ENCODE measurements at regions not wholly inside any gene's neighbourhood (a gene's known extent, or its start where the extent isn't known, plus 50 kb on each side); places are given as distances from the start of the nearest gene placed in this dataset.
A peak's percentile ranks its signal among the peaks of the same experiment; 100 is the strongest.

DNA sequence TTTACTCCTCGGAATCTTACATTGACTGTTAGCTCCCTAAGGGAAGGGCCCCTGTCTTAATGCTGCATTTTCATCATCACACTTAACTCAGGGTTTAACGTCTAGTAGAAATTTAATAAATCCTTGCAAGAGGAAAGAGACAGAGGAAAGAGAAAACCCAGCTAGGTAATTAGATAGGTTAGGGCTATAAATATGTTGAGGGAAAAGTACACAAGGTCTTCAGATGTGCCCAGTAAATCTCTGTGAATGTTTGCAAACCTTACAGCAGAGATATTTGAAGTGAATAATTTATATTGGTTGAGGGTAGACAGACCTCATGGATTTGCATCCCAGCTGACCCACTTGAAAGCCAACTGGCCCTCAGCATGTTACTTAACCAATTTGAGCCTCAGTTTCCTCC is 315.5 kb upstream of the NPVF start:
- DNase-seq (ENCODE audit: insufficient read length, low spot score) = no peak
- no peak for FAIRE-seq

DNA sequence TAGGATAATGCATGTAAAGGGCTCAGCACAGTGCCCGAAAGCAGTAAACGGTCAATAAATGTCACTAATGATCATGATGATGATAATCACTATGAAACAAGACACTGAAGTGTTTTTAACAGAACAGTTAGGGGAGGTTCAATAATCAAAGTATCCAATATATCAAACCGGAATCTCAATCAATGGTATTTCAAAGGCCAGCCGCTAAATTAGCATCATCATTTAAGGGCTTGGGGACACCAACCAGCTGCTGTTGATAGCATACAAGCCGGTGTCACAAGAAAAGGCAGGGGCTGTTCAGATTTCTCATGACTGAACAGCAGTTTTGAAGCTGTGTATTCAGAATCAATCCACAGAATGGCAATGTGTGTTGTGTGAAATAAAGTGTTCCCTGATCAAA is 316.0 kb upstream of the NPVF start:
- DNase-seq (ENCODE audit: insufficient read length, low spot score) = no peak
- FAIRE-seq = no peak

DNA sequence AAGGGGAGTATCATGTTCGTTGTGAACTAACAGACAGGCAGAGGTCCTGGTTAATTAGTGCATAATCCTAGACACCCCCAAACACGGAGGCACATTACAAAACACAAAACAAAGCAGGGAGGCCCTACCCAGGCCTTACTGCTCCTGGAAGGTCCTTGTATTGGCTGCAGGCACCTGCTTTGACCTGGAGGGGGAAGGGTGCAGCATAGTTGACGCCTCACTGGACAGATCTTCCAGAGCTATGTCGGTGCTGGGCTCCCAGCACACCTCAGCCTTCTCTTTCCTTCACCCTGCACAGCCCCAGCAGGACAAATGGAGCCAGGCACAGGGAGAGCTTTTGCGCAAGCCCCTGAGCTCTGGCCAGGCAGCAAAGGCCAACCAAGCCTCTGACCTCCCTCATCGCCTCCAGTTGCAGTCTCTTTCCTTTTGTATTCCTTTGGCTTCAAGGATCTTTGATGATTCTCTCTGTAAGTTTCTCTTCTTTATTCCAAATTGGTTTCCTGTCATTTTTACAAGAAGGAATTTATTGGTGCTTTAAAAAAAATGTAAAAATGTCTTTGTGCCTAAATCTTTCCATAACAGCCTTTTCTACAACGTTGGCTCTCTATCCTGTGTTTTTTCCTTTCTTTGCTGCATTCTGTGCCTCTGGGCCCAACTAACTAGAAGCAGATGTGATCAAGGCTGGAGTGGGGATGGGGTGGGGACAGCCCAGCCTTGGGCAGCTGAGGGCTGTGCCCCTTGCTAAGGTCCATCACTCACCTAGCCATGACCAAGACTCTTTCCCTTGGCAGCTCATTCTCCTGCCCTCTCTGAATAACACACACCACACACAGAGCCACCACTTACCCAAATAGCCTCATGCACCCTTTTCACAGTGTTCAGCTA is 317.1 kb upstream of the NPVF start:
- no peak for FAIRE-seq
- no peak for DNase-seq (ENCODE audit: insufficient read length, low spot score)

DNA sequence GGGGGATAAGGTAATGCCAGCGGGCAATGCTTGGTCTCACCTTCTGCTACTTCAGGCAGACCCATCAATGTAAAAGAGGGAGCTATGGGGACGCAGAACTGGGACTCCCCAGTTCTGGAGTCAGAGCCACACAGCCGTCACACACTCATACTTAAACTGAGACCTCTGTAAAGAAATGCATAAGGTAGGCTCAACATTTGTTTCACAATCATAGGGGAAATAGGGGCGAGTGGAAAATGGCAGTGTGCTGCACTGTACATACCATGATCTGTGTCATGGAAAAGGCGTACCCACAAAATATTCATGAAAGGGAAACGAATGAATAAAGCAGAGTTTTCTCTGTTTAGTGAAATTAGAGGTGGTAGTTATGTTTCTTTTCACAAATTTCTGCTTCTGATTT is 318.0 kb upstream of the NPVF start:
- no peak for DNase-seq (ENCODE audit: insufficient read length, low spot score)
- no peak for FAIRE-seq

DNA sequence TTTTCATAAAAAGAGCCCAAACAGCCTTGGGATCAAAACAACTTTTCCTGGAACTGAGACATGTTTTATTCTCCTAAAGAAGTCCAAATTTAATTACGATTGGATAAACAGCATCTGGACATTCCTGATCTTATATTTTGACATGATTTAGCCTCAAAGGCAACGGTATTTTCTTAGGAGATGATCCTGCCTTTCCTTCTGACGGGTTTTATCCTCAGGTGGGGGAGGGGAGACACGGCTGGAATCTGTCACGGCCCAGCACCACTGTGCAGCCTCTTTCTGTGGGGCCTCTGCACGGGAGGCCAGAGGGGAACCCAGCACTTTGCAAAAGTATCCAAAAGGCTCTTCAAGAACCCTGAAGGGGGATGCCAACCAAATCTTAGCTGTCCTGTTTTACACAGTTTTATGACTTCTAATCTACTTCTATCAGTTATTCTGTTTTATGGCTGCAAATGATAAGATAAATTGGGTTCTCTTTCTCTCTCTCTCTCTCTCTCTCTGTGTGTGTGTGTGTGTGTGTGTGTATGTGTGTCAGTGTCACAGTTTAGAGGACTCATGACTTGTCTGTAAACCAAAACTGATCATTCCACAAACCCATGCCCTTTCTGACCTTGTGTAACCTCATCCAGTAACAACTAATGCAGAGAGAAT is 321.1 kb upstream of the NPVF start:
- FAIRE-seq (no peak), DNase-seq (ENCODE audit: insufficient read length, low spot score) (no peak)

DNA sequence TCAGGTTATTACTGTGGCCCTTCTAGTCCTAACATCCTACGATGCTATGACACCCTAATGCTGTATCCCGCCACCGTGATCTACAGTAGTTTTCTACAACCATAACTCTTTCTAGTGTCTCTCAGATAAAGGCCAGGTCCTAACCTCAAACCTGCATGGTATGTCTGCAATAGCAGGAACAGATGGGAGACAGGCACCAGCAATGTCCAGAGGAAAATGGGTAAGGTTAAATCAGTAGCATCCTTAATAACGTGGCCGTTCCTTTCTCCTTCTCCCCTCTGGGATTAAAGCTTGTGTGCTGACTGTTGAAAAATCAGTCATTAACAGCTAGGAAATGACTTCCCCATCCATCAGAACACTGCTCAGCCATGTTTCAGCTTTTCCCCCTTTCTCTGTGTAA is 321.9 kb upstream of the NPVF start:
- no peak for FAIRE-seq
- no peak for DNase-seq (ENCODE audit: insufficient read length, low spot score)

DNA sequence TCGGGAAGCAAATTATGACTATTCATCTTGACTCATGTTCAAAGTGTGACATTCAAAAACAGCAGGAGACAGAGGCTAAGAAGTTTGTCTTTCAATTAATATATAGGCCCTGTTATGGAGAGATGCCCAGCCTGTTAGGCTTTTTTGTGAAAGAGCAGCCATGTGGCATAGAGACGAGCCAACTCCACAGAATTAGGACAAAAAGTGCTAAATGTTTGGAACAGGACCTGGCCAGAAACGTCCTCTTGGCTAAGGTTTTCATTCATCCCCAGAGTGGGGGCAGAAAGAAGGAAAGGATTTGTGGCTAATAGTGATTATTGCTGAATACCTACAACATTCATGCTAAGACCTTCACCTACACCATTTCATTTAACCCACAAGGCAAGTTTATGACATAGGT is 324.7 kb upstream of the NPVF start:
- no peak for FAIRE-seq

DNA sequence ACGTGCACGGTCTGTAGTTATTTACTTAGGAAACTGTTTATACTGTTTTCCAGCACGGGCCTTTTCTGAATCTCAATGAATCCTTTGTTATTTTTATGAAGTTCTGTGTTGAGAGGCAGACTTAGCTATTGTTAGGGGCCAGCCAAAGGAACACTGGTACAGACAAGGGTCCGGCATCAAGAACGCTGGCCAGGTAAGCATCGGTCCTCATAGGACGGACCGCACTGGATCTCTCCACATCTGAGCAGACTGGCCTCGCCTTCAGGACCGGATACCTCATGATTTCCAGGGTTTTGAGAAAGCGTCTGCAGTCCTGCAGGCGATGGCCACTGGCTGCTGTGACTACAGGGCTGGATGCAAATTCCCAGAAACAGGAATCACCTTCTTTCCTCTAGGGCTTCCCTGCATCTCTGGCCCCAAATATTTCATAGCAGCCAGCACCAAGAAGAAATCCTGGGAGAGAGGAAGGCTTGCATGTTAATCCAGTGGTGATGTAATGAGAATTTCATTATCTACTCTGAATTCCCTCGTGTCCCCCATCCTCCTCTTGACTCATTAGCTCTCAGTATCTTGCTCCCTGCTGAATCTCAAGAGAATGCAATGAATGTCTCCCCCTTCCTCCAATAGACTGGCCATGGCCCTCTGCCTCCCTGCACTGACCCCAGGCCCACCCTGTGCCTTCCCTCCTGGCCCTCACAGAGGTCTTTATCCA is 325.4 kb upstream of the NPVF start:
- no peak for DNase-seq (ENCODE audit: insufficient read length, low spot score)
- no peak for FAIRE-seq

More for the DNA sequence above, 324.7 kb upstream of the NPVF start:
- no peak for DNase-seq (ENCODE audit: insufficient read length, low spot score)

DNA sequence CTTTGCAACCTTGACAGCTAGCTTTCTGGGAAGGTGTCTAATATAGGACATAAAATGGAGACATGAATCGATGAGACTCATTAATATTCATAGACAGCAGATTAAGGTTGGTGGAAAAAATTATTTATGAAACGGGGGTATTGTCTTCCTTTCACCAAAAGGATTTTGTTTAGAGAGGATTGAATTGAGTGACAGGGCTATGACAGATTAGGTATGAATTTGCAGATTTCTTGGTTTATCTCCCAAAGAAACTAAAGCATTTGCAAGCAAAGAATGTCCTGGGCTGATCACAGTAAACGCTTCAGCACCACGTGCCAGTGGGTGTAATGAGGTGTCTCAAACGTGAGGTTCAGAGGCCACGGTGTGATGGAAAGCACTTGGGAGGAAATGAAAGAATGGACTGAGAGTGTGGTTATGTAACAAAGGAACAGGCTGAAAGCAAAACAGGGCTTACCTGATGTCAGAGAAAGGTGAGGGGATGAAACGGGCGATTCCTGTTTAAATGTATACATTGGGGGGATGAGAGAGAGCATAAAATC is 329.2 kb upstream of the NPVF start:
- DNase-seq (ENCODE audit: insufficient read length, low spot score) = no peak
- FAIRE-seq = no peak

DNA sequence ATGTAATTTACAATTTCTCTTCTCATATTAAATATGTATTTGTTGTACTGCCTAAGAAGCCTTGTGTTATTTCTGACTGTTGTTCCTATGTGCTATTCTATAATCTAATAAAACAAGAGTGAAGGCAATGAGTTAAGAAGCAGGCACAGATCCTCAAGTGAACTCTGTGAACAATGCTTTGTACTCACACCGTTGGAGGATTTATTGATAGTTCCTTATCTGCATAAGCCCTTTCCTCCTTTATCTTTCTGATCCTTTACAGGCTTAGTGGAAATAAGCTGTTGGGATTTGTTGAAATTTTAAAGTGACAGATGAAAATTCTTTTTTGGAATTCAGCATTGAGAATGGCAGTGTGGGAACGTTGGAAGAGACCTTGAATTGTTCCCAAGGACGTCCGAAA is 329.6 kb upstream of the NPVF start:
- no peak for DNase-seq (ENCODE audit: insufficient read length, low spot score)
- FAIRE-seq = no peak

DNA sequence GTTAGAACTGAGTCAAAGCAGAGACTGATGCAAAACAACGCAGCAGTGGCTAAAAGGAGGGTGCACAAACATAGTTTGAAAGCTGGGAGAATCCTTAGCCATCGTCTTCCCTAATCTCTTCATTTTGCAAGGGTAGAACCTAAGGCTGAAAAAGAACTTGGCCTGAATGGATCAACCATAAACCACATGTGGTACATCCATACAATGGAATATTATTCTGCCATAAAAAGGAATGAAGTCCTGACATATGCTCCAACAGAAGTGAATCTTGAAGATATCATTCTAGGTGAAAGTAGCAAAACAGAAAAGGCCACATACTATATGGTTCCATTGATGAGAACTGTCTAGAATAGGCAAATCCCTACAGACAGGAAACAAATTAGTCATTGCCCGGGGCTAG is 330.3 kb upstream of the NPVF start:
- FAIRE-seq (no peak), DNase-seq (ENCODE audit: insufficient read length, low spot score) (no peak)

DNA sequence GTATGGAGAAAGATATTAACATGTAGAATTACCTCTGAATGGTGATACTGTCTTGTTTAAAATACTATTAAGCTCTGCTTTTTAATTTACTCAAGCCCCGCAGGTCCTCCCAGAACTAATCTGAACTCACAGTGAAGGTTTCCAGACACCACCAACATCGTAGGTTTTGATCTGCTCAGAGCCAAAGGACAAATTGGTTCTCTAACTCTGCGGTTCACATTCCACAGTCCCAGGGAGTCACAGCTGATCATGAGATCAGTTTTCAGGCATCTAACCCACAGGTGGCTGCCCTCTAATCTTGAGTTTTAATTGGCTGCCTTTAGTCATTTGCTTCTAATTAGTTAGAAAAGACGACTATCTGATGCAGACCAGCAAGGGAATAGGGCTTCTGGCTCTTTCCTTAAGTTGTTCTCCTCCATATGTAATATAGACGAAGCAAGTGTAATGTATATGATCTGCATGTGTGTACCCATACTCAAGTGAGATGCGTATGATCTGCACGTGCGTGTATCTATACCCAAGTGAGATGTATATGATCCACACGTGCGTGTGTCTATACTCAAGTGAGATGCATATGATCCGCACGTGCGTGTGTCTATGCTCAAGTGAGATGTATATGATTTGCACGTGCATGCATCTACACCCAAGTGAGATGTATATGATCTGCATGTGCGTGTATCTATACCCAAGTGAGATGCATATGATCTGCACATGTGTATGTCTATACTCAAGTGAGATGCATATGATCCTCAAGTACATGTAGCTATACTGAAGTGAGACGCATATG is 331.5 kb upstream of the NPVF start:
- DNase-seq (ENCODE audit: insufficient read length, low spot score) (no peak), FAIRE-seq (peak; percentile 86)

DNA sequence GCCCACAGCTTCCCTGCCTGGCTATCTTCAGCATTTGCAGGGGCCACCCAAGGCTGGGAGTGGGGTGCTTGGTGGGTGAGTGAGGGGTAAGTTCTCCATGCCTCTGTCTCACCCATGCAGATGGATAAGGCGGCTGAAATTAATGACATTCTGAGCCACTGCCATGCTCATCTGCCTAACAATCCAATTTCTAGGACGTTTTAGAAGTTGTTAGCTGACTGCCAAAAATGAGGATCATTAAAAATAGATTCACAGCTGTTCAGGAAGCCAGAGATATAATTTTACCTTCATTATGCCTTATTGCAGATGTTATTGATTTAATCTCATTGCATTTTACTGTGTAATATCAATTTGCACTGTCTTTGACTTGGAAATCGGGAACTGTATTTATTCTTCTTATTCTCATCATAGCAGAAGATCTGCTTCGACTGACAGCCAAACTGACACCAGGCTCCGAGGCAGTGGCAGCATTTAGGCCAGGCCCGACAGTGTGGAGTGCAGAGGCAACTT is 334.4 kb upstream of the NPVF start:
- FAIRE-seq (no peak), DNase-seq (ENCODE audit: insufficient read length, low spot score) (no peak)

DNA sequence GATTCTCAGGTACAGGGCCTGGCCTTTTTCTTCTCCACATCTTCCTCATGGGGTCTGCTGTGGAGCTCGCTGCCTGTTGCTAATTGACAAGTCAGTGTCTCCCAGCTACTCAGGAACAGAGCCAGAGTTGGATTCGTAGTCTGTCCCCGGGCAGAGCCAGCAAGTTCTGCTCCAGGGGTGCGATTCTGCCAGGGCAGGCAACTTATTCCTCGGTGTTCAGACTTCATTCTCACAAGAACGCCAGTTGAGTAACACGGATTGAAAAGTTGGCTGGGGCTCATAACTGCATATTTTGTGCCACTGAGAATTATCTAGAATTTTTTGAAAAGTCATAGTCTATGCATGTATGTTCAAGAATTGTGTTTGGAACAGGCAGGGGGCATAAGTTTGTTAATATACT is 336.7 kb upstream of the NPVF start:
- DNase-seq (ENCODE audit: insufficient read length, low spot score) (no peak), FAIRE-seq (no peak)

DNA sequence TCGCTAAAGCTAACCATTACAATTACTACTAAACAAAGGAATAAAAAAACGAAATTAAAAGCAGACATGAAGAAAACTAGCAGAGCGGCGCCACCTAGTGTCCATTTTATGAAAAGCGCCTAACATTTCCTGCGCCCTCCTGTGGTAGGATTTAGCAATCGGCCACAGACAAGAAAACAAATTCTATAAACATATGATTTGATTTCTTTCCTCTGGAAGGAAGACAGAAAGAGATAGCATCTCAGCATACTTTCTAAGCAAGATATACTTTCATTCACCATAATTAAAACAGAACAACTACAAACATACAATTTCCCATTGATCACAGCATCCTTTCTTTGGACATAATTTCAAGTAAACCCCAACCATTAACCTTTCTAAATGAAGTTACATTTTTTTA is 337.7 kb upstream of the NPVF start:
- no peak for FAIRE-seq

DNA sequence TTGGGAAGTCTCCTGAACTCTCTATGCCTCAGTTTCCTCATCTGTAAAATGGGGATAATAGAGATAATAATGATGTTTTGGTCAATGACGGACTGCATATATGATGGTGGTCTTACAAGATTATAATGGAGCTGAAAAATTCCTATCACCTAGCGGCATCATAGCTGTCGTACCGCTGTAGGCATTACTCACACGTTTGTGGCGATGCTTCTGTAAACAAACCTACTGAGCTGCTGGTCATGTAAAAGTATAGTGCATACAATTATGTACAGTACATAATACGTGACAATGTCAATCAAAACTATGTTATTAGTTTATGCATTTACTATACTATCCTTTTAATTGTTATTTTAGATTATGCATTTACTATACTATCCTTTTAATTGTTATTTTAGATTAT is 339.1 kb upstream of the NPVF start:
- FAIRE-seq (no peak), DNase-seq (ENCODE audit: insufficient read length, low spot score) (no peak)

More for the DNA sequence above, 337.7 kb upstream of the NPVF start:
- peak; percentile 38 for DNase-seq (ENCODE audit: insufficient read length, low spot score)

DNA sequence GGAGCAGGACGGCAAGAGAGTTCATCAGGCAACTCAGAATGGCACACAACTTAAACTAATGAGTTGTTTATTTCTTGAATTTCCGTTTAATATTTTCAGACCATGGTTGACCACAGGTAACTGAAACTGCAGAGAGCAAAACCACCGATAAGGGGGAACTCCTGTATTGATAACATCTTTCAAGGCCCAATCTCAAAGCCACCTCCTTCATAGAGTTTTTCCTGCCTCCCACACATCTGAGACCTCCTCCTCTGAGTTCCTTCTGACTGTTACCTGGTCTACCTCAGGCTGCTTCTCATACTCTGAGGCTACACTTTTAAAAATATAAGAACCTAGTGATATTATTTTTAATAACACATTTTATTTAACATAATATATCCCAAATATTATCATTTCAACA is 341.5 kb upstream of the NPVF start:
- no peak for FAIRE-seq
- DNase-seq (ENCODE audit: insufficient read length, low spot score) = no peak

DNA sequence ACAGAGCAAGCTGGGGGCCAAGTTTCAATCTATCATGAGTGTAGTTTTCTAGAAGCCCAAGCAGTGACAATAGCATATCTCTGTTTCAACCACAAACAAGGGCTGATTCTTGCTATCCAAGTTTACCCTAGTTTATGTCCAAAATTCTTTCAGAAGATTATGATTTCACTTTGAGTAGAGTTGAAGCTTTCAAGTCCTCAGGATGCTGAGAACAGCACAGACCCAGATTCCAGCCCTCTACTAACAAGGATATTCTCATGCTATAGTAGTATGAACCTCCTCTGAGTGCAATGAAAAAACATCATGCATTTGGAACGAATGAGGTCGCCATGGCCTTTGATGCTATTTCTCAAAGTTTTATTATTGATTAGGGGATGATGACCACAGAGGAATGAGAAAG is 344.1 kb upstream of the NPVF start:
- FAIRE-seq (no peak), DNase-seq (ENCODE audit: insufficient read length, low spot score) (no peak)

DNA sequence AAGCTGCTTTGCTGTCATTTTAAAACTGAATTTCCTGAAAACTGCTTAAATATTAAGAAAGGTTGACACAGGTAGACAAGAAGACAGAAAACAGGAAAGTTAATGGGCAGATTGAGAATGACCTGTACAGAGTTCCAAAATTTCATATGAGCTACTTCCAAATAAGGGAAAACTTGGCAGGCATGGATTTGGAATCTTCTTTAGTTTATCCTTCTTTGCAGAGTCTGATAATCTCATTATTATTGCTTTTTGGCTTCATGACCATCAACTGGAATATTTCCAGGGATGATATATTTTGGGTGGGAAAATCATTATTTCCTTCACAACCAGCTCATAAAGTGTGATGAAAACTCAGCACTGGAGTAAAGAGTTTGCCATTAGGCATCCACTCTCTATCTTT is 346.5 kb upstream of the NPVF start:
- FAIRE-seq (no peak), DNase-seq (ENCODE audit: insufficient read length, low spot score) (no peak)

DNA sequence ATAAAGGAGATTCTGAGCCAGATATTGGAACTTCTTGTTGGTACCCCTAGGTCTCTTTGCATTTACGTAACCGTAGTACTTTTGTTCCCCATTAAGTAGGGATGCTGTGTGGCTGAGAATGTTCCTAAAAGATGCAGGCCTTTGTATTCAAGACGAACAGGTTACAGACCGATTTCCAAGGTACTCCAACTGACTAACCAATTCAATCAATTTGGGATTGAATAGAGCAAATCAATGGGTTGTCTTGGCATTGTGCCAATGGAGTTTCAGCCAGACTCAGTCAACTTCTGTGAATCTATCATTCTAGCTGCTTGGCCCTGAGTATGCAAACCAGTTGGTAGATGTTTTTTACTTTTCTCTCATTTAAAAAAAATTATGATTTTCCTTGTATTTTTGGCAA is 347.3 kb upstream of the NPVF start:
- FAIRE-seq (no peak), DNase-seq (ENCODE audit: insufficient read length, low spot score) (no peak)

All from HTR-8/SVneo (cell line).